ENCODE measurements at regions not wholly inside any gene's neighbourhood (a gene's known extent, or its start where the extent isn't known, plus 50 kb on each side); places are given as distances from the start of the nearest gene placed in this dataset.

GRCh38 chr5:174374206-174374605 lies 328.7 kb downstream of the NSG2 start (continued):
- TF ChIP-seq, protein P1, sequence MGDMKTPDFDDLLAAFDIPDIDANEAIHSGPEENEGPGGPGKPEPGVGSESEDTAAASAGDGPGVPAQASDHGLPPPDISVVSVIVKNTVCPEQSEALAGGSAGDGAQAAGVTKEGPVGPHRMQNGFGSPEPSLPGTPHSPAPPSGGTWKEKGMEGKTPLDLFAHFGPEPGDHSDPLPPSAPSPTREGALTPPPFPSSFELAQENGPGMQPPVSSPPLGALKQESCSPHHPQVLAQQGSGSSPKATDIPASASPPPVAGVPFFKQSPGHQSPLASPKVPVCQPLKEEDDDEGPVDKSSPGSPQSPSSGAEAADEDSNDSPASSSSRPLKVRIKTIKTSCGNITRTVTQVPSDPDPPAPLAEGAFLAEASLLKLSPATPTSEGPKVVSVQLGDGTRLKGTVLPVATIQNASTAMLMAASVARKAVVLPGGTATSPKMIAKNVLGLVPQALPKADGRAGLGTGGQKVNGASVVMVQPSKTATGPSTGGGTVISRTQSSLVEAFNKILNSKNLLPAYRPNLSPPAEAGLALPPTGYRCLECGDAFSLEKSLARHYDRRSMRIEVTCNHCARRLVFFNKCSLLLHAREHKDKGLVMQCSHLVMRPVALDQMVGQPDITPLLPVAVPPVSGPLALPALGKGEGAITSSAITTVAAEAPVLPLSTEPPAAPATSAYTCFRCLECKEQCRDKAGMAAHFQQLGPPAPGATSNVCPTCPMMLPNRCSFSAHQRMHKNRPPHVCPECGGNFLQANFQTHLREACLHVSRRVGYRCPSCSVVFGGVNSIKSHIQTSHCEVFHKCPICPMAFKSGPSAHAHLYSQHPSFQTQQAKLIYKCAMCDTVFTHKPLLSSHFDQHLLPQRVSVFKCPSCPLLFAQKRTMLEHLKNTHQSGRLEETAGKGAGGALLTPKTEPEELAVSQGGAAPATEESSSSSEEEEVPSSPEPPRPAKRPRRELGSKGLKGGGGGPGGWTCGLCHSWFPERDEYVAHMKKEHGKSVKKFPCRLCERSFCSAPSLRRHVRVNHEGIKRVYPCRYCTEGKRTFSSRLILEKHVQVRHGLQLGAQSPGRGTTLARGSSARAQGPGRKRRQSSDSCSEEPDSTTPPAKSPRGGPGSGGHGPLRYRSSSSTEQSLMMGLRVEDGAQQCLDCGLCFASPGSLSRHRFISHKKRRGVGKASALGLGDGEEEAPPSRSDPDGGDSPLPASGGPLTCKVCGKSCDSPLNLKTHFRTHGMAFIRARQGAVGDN (IDR thresholded peaks at IDR 0.05): no peak
- TF ChIP-seq MYC (IDR thresholded peaks at IDR 0.05; ENCODE audit: insufficient read depth, insufficient read length, insufficient replicate concordance, low read length, severe bottlenecking): no peak
- TF ChIP-seq NR2F1 (conservative IDR thresholded peaks at IDR 0.05): no peak
- no peak for TF ChIP-seq SREBF1 (IDR thresholded peaks at IDR 0.05; ENCODE audit: low read length)
- no peak for TF ChIP-seq FOXM1 (IDR thresholded peaks at IDR 0.05; ENCODE audit: low read depth, low read length)
- no peak for TF ChIP-seq TARDBP (IDR thresholded peaks at IDR 0.05; ENCODE audit: borderline replicate concordance)

- ChIA-PET POLR2A (no interaction called here), RAD21 (ENCODE audit: unreplicated experiment) (no interaction called here), SMC1A (ENCODE audit: uncharacterized antibody, unreplicated experiment) (no interaction called here), CTCF (no interaction called here)
- FAIRE-seq (no peak), DNase-seq (ENCODE audit: low read depth, low spot score) (no peak), ATAC-seq (no peak)
- BruUV-seq (replicated peaks): no TSS peak
- Histone ChIP-seq H3K27ac (ENCODE audit: control insufficient read depth, insufficient read depth) (no peak overlapping the region), H4K20me1 (ENCODE audit: control insufficient read depth, insufficient read depth) (no peaks in the 10 kb centered on the region), H3K79me2 (ENCODE audit: control insufficient read depth, insufficient read depth, low read length) (no peaks in the 10 kb centered on the region), H3K4me1 (ENCODE audit: control insufficient read depth, insufficient read depth, low read length) (no peaks in the 10 kb centered on the region), H3K9me3 (replicated peaks; ENCODE audit: control insufficient read depth, insufficient read depth, low read length) (no peaks in the 10 kb centered on the region; the same call in 2 of the 3 replicates), H3K9ac (ENCODE audit: control insufficient read depth, insufficient read depth, low read length) (no peak overlapping the region), H3K36me3 (ENCODE audit: control insufficient read depth in 2 of 2, insufficient read depth in 2 of 2, low read length in 1 of 2) (no peaks in the 10 kb centered on the region), H2AFZ (ENCODE audit: control insufficient read depth, low read depth, low read length) (no peak overlapping the region), H3K4me2 (ENCODE audit: control insufficient read depth, insufficient read depth) (no peak overlapping the region), H3K4me3 (no peak overlapping the region), H3K27me3 (replicated peaks in 1 of 2; ENCODE audit: control insufficient read depth in 2 of 2, insufficient read depth in 2 of 2, low read length in 1 of 2) (no peaks in the 10 kb centered on the region; a peak in 2 of 4 replicates)
- intact Hi-C loops (cut with micrococcal nuclease; ENCODE audit: unreplicated experiment) (no loop called here), in situ Hi-C loops (cut with MboI) (no loop called here)
- WGBS (ENCODE audit: insufficient coverage, insufficient replicate concordance, low lambda C conversion rate, missing lambda C conversion rate): 24% methylated on average over 4 of the region's 4 CpGs
- TF ChIP-seq, protein P2, sequence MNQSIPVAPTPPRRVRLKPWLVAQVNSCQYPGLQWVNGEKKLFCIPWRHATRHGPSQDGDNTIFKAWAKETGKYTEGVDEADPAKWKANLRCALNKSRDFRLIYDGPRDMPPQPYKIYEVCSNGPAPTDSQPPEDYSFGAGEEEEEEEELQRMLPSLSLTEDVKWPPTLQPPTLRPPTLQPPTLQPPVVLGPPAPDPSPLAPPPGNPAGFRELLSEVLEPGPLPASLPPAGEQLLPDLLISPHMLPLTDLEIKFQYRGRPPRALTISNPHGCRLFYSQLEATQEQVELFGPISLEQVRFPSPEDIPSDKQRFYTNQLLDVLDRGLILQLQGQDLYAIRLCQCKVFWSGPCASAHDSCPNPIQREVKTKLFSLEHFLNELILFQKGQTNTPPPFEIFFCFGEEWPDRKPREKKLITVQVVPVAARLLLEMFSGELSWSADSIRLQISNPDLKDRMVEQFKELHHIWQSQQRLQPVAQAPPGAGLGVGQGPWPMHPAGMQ (IDR thresholded peaks at IDR 0.05; ENCODE audit: borderline replicate concordance): no peak
- TF ChIP-seq CEBPZ (IDR thresholded peaks at IDR 0.05; ENCODE audit: low read depth, low read length) (no peak), TCF3 (IDR thresholded peaks at IDR 0.05; ENCODE audit: borderline replicate concordance, insufficient read depth, low read depth, low read length) (no peak), KDM1A (IDR thresholded peaks at IDR 0.05; ENCODE audit: borderline replicate concordance) (no peak), SREBF2 (IDR thresholded peaks at IDR 0.05; ENCODE audit: low read length) (no peak), SUPT20H (IDR thresholded peaks at IDR 0.05; ENCODE audit: borderline replicate concordance, control insufficient read depth, low read depth, low read length) (no peak), RB1 (IDR thresholded peaks at IDR 0.05; ENCODE audit: borderline replicate concordance) (no peak), SUZ12 (IDR thresholded peaks at IDR 0.05; ENCODE audit: unreplicated experiment) (no peak), ATF7 (IDR thresholded peaks at IDR 0.05; ENCODE audit: low read depth) (no peak), HDAC2 (IDR thresholded peaks at IDR 0.05) (no peak)
These were observed 330.6 kb downstream of the NSG2 start for GRCh38 chr5:174376056-174376455.

All from GM12878 (cell line).